ENCODE measurements at regions not wholly inside any gene's neighbourhood (a gene's known extent, or its start where the extent isn't known, plus 50 kb on each side); places are given as distances from the start of the nearest gene placed in this dataset.
"Not testable (repeated sequence)": the region's sequence is repeated elsewhere in the genome, so short reads cannot be mapped to it uniquely, and the experiment has no call there.

DNA sequence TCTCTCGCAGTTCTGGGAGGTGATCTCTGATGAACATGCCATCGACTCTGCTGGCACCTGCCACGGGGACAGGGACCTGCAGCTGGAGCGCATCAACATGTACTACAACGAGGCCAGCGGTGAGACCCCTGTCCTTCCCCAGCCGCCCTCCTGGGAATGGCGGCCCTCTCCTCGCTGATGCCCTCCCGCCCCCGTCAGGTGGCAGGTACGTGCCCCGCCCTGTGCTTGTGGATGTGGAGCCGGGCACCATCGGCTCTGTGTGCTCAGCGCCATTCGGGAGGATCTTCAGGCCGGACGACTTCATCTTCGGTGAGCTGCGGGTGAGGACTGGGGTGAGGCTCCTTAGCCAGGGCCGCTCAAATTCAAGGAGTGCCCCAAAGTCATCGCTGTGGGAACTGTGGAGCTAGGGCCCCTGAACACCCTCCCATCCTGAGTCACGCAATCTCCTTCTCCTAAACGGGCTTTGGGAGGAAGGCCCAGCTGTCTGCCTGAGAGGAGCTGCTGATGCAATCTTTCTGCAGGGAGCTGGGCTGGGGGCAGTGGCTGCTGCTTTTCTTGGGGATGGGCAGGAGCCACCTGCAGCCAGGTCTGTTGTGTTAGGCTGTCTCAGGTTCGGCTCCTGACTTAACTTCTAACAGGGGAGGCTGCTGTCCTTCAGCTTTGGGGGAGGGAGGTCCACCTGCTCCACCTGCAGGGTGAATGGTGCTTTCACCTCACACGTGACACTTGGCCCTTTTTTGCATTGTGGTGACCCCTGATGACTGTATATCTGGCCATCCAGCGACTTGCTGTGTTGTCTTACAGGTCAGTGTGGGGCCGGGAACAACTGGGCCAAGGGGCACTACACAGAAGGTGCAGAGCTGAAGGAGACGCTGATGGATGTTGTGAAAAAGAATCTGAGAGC, 56.6 kb upstream of the ZNF678 start:
- TF ChIP-seq, protein P1, sequence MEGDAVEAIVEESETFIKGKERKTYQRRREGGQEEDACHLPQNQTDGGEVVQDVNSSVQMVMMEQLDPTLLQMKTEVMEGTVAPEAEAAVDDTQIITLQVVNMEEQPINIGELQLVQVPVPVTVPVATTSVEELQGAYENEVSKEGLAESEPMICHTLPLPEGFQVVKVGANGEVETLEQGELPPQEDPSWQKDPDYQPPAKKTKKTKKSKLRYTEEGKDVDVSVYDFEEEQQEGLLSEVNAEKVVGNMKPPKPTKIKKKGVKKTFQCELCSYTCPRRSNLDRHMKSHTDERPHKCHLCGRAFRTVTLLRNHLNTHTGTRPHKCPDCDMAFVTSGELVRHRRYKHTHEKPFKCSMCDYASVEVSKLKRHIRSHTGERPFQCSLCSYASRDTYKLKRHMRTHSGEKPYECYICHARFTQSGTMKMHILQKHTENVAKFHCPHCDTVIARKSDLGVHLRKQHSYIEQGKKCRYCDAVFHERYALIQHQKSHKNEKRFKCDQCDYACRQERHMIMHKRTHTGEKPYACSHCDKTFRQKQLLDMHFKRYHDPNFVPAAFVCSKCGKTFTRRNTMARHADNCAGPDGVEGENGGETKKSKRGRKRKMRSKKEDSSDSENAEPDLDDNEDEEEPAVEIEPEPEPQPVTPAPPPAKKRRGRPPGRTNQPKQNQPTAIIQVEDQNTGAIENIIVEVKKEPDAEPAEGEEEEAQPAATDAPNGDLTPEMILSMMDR (IDR thresholded peaks at IDR 0.05): not testable (repeated sequence)
- TF ChIP-seq POLR2A (IDR thresholded peaks at IDR 0.05): not testable (repeated sequence)

Data from tibial nerve (tissue), 3 donors.